Mesenchymal stem cell (in vitro differentiated cells and primary cell): ENCODE measurements at regions not wholly inside any gene's neighbourhood (a gene's known extent, or its start where the extent isn't known, plus 50 kb on each side); places are given as distances from the start of the nearest gene placed in this dataset.

Experiments used
- DNase-seq: peaks from one replicate; pipeline ENCODE4 v3.0.0-alpha.2; 2013
- H2AFZ ChIP-seq: one replicate; pipeline ENCODE4 v1.6.1; 2013; ENCODE audit warnings: low read depth, mild to moderate bottlenecking, control low read depth, inconsistent platforms, low read length, moderate library complexity
- H2AK5ac ChIP-seq: 2 replicates; pipeline ENCODE4 v1.6.1; 2013; ENCODE audit warnings: low read length, moderate library complexity, mild to moderate bottlenecking, inconsistent platforms; ENCODE audit not compliant: severe bottlenecking
- H2BK120ac ChIP-seq: one replicate; pipeline ENCODE4 v1.6.1; 2013; ENCODE audit warnings: low read depth, mild to moderate bottlenecking, inconsistent platforms, low read length, moderate library complexity
- H2BK12ac ChIP-seq, 2 experiments: one replicate each; pipeline ENCODE4 v1.6.1; 2013; ENCODE audit warnings: inconsistent platforms in 2 of 2, low read length in 2 of 2, mild to moderate bottlenecking in 2 of 2, moderate library complexity in 2 of 2, control low read depth in 1 of 2
- H2BK15ac ChIP-seq: one replicate; pipeline ENCODE4 v1.6.1; 2013; ENCODE audit warnings: mild to moderate bottlenecking, low read depth, inconsistent platforms; ENCODE audit not compliant: poor library complexity, severe bottlenecking
- H2BK5ac ChIP-seq: 2 replicates; pipeline ENCODE4 v1.6.1; 2013; ENCODE audit warnings: low read depth, mild to moderate bottlenecking, low read length, control low read depth, inconsistent platforms; ENCODE audit not compliant: poor library complexity, severe bottlenecking
- H3K14ac ChIP-seq, 2 experiments: one replicate each; pipeline ENCODE4 v1.6.1; 2013; ENCODE audit warnings: inconsistent platforms in 2 of 2, low read length in 2 of 2, control low read depth in 1 of 2, mild to moderate bottlenecking in 1 of 2, moderate library complexity in 1 of 2
- H3K18ac ChIP-seq, 2 experiments: one replicate each; pipeline ENCODE4 v1.6.1; 2013; ENCODE audit warnings: inconsistent platforms in 2 of 2, low read length in 2 of 2, control low read depth in 1 of 2, low read depth in 1 of 2, mild to moderate bottlenecking in 1 of 2
- H3K23ac ChIP-seq, 2 experiments: one replicate each; pipeline ENCODE4 v1.6.1; 2013; ENCODE audit warnings: inconsistent platforms in 2 of 2, low read length in 2 of 2, mild to moderate bottlenecking in 2 of 2, moderate library complexity in 2 of 2, control low read depth in 1 of 2
- H3K27ac ChIP-seq: 2 replicates; pipeline ENCODE4 v1.5.1; 2013; ENCODE audit warnings: mild to moderate bottlenecking, moderate library complexity, low read length, control low read depth, inconsistent platforms; ENCODE audit not compliant: poor library complexity, severe bottlenecking
- H3K27me3 ChIP-seq, 2 experiments: 2 replicates each; pipeline versions ENCODE4 v1.6.1 to v1.7.0; 2013; ENCODE audit warnings: low read length in 2 of 2, mild to moderate bottlenecking in 2 of 2, moderate library complexity in 2 of 2, control low read depth in 1 of 2, inconsistent platforms in 1 of 2; ENCODE audit not compliant: control insufficient read depth in 1 of 2, insufficient read depth in 1 of 2
- H3K36me3 ChIP-seq, 2 experiments: 2 replicates each; pipeline versions ENCODE4 v1.6.1 to v1.7.0; 2013; ENCODE audit warnings: low read length in 2 of 2, control low read depth in 1 of 2, inconsistent platforms in 1 of 2, low read depth in 1 of 2, mild to moderate bottlenecking in 1 of 2; ENCODE audit not compliant: insufficient read depth in 2 of 2, control insufficient read depth in 1 of 2
- H3K4ac ChIP-seq, 2 experiments: one replicate each; pipeline ENCODE4 v1.6.1; 2013; ENCODE audit warnings: inconsistent platforms in 2 of 2, low read length in 2 of 2, mild to moderate bottlenecking in 2 of 2, moderate library complexity in 2 of 2, control low read depth in 1 of 2, low read depth in 1 of 2
- H3K4me1 ChIP-seq: 2 replicates; pipeline ENCODE4 v1.6.1; 2013; ENCODE audit warnings: low read depth, low read length, control low read depth; ENCODE audit not compliant: control insufficient read depth, insufficient read depth
- H3K4me2 ChIP-seq: 2 replicates; pipeline ENCODE4 v1.6.1; 2013; ENCODE audit warnings: low read length, mild to moderate bottlenecking, inconsistent platforms; ENCODE audit not compliant: poor library complexity, severe bottlenecking
- H3K4me3 ChIP-seq, 2 experiments: 2 replicates each; pipeline versions ENCODE4 v1.5.1 to v1.7.0; 2013; ENCODE audit warnings: low read length in 2 of 2, mild to moderate bottlenecking in 2 of 2, control low read depth in 1 of 2, low read depth in 1 of 2; ENCODE audit not compliant: insufficient read depth in 1 of 2
- H3K79me1 ChIP-seq: replicated peaks from 2 replicates; pipeline ENCODE4 v1.6.1; 2013; ENCODE audit warnings: mild to moderate bottlenecking, control low read depth, low read length, inconsistent platforms; ENCODE audit not compliant: poor library complexity, severe bottlenecking
- H3K9ac ChIP-seq: 2 replicates; pipeline ENCODE4 v1.7.0; 2013; ENCODE audit warnings: mild to moderate bottlenecking, low read length, moderate library complexity
- H3K9me3 ChIP-seq: 2 replicates; pipeline ENCODE4 v1.7.0; 2013; ENCODE audit warnings: mild to moderate bottlenecking, low read length; ENCODE audit not compliant: control insufficient read depth
- H4K8ac ChIP-seq: one replicate; pipeline ENCODE4 v1.6.1; 2013; ENCODE audit warnings: inconsistent platforms, mild to moderate bottlenecking, low read length, moderate library complexity
- H4K91ac ChIP-seq: one replicate; pipeline ENCODE4 v1.6.1; 2013; ENCODE audit warnings: mild to moderate bottlenecking, low read length, inconsistent platforms
- WGBS: methylation state at CpG from one replicate; pipeline ENCODE4 v1.1.7; 2013; ENCODE audit warnings: mixed read lengths; 5-methylcytosine and 5-hydroxymethylcytosine counted together

- no peak overlapping the region for H3K4ac ChIP-seq
- no peaks in the 10 kb centered on the region for H3K36me3 ChIP-seq
- no peak for DNase-seq
- no peak overlapping the region for H3K4me2 ChIP-seq
- H3K9ac ChIP-seq = no peak overlapping the region
- no peak overlapping the region for H2BK120ac ChIP-seq
- H3K14ac ChIP-seq = no peak overlapping the region
- H3K18ac ChIP-seq = no peak overlapping the region
- H2BK5ac ChIP-seq = no peak overlapping the region
- no peaks in the 10 kb centered on the region for H3K9me3 ChIP-seq
- no peak overlapping the region for H2AFZ ChIP-seq
- no peak overlapping the region for H2BK15ac ChIP-seq
- H2AK5ac ChIP-seq = no peak overlapping the region
- peaks cover 0 to 15% of the 10 kb centered on the region in 2 experiments for H3K27me3 ChIP-seq
- H3K27ac ChIP-seq = no peak overlapping the region
- no peak overlapping the region for H3K23ac ChIP-seq
- H3K79me1 ChIP-seq = no peaks in the 10 kb centered on the region
- no peak overlapping the region for H2BK12ac ChIP-seq
- H4K91ac ChIP-seq = no peak overlapping the region
- H3K4me1 ChIP-seq = no peaks in the 10 kb centered on the region
- no CpG with 5 or more reads among the region's 3 CpGs for WGBS
- H4K8ac ChIP-seq = no peak overlapping the region
- H3K4me3 ChIP-seq = no peak overlapping the region
Observed at GRCh38 chr20:52361650-52362049, 170.1 kb upstream of the ZFP64 start.

- no peak overlapping the region for H3K4me2 ChIP-seq
- peaks cover 11% of the 10 kb centered on the region for H3K9me3 ChIP-seq
- H3K4me3 ChIP-seq = no peak overlapping the region
- H3K4me1 ChIP-seq = no peaks in the 10 kb centered on the region
- no peak overlapping the region for H3K9ac ChIP-seq
- no peak overlapping the region for H2BK5ac ChIP-seq
- peaks cover 0 to 6% of the 10 kb centered on the region in 2 experiments for H3K27me3 ChIP-seq
- H3K36me3 ChIP-seq = no peaks in the 10 kb centered on the region
- no peaks in the 10 kb centered on the region for H3K79me1 ChIP-seq
- no peak overlapping the region for H3K27ac ChIP-seq
- H3K4ac ChIP-seq = no peak overlapping the region
- H4K91ac ChIP-seq = no peak overlapping the region
- no peak overlapping the region for H2AFZ ChIP-seq
- no peak overlapping the region for H2BK15ac ChIP-seq
- H2AK5ac ChIP-seq = no peak overlapping the region
- no peak overlapping the region for H2BK120ac ChIP-seq
- DNase-seq = no peak
- H3K14ac ChIP-seq = no peak overlapping the region
- no peak overlapping the region for H3K23ac ChIP-seq
- no peak overlapping the region for H4K8ac ChIP-seq
- H3K18ac ChIP-seq = no peak overlapping the region
- 86% methylated on average over 3 of the region's 3 CpGs for WGBS
- H2BK12ac ChIP-seq = peak overlapping the region in 1 of 2 experiments; percentile 54
Observed at GRCh38 chr20:52349806-52350205, 158.2 kb upstream of the ZFP64 start.

GRCh38 chr20:52348434-52348833, 156.9 kb upstream of the ZFP64 start:
- H2AK5ac ChIP-seq = no peak overlapping the region
- no peak overlapping the region for H3K14ac ChIP-seq
- no peak overlapping the region for H2BK12ac ChIP-seq
- no peak overlapping the region for H3K23ac ChIP-seq
- no peak overlapping the region for H2BK120ac ChIP-seq
- H2BK5ac ChIP-seq = no peak overlapping the region
- peaks cover 0 to 6% of the 10 kb centered on the region in 2 experiments for H3K27me3 ChIP-seq
- 91% methylated on average over 2 of the region's 2 CpGs for WGBS
- H3K18ac ChIP-seq = no peak overlapping the region
- no peak overlapping the region for H3K4me2 ChIP-seq
- no peaks in the 10 kb centered on the region for H3K79me1 ChIP-seq
- no peak overlapping the region for H3K9ac ChIP-seq
- H2AFZ ChIP-seq = no peak overlapping the region
- no peak for DNase-seq
- H4K8ac ChIP-seq = no peak overlapping the region
- H3K9me3 ChIP-seq = peaks cover 7% of the 10 kb centered on the region
- no peak overlapping the region for H3K4ac ChIP-seq
- no peak overlapping the region for H3K4me3 ChIP-seq
- no peaks in the 10 kb centered on the region for H3K36me3 ChIP-seq
- H4K91ac ChIP-seq = no peak overlapping the region
- H2BK15ac ChIP-seq = no peak overlapping the region
- H3K4me1 ChIP-seq = no peaks in the 10 kb centered on the region
- no peak overlapping the region for H3K27ac ChIP-seq

GRCh38 chr20:52346797-52347196, 155.2 kb upstream of the ZFP64 start:
- 59% methylated on average over 1 of the region's 2 CpGs for WGBS

More at GRCh38 chr20:52346797-52347196, 155.2 kb upstream of the ZFP64 start:
- Histone ChIP-seq H3K27ac (no peak overlapping the region), H2BK5ac (no peak overlapping the region), H4K8ac (no peak overlapping the region), H3K4me2 (no peak overlapping the region), H3K4me3 (no peak overlapping the region), H3K4me1 (no peaks in the 10 kb centered on the region), H3K4ac (no peak overlapping the region), H3K9ac (no peak overlapping the region), H4K91ac (no peak overlapping the region), H3K14ac (no peak overlapping the region), H3K36me3 (no peaks in the 10 kb centered on the region), H3K79me1 (no peaks in the 10 kb centered on the region), H3K27me3 (peaks cover 0 to 6% of the 10 kb centered on the region in 2 experiments), H3K9me3 (peaks cover 7% of the 10 kb centered on the region), H2AFZ (no peak overlapping the region), H2BK12ac (no peak overlapping the region), H2BK120ac (no peak overlapping the region), H2BK15ac (no peak overlapping the region), H2AK5ac (no peak overlapping the region), H3K18ac (no peak overlapping the region), H3K23ac (no peak overlapping the region)
- DNase-seq = no peak
